ENCODE measurements at regions not wholly inside any gene's neighbourhood (a gene's known extent, or its start where the extent isn't known, plus 50 kb on each side); places are given as distances from the start of the nearest gene placed in this dataset.

GRCh38 chr5:96080557-96080956, 118.9 kb upstream of the ELL2 start:
- H3K79me1 ChIP-seq (ENCODE audit: low read depth, low read length) = no peaks in the 10 kb centered on the region
- H4K5ac ChIP-seq (ENCODE audit: insufficient read length, low read depth, low read length) = no peak overlapping the region
- no peaks in the 10 kb centered on the region for H3K36me3 ChIP-seq (ENCODE audit: control insufficient read depth in 2 of 4, insufficient read depth in 4 of 4, low read length in 3 of 4)
- TF ChIP-seq BACH1 (IDR thresholded peaks at IDR 0.05; ENCODE audit: low read length) (no peak), YY1 (IDR thresholded peaks at IDR 0.05; ENCODE audit: low read depth, low read length) (no peak), JUND (IDR thresholded peaks at IDR 0.05; ENCODE audit: low read length) (no peak), SP4 (IDR thresholded peaks at IDR 0.05; ENCODE audit: low read length) (no peak), USF2 (IDR thresholded peaks at IDR 0.05; ENCODE audit: low read length) (no peak), POLR2A (IDR thresholded peaks at IDR 0.05; ENCODE audit: control extremely low read depth in 1 of 2, low read depth in 2 of 2, low read length in 2 of 2) (no peak), JUN (IDR thresholded peaks at IDR 0.05; ENCODE audit: low read depth, low read length) (no peak), HDAC6 (IDR thresholded peaks at IDR 0.05; ENCODE audit: low read depth, low read length) (no peak), RAD21 (IDR thresholded peaks at IDR 0.05 in 1 of 2, conservative IDR thresholded peaks at IDR 0.05 in 1 of 2; ENCODE audit: low read depth in 2 of 2, low read length in 2 of 2) (no peak), TEAD4 (IDR thresholded peaks at IDR 0.05; ENCODE audit: low read depth, low read length) (no peak), SIRT6 (IDR thresholded peaks at IDR 0.05; ENCODE audit: low read length) (no peak), NRF1 (IDR thresholded peaks at IDR 0.05; ENCODE audit: low read depth, low read length) (no peak), SIN3A (conservative IDR thresholded peaks at IDR 0.05 in 1 of 2, IDR thresholded peaks at IDR 0.05 in 1 of 2; ENCODE audit: low read depth in 1 of 2, low read length in 2 of 2) (no peak)
- POLR2A ChIA-PET (ENCODE audit: partially characterized antibody) = no interaction called here
- no peaks in the 10 kb centered on the region for H3K23me2 ChIP-seq (ENCODE audit: low read depth, low read length)
- no peak overlapping the region for H4K8ac ChIP-seq (ENCODE audit: extremely low read depth, insufficient read depth, low read length)
- no peak overlapping the region for H3K14ac ChIP-seq (ENCODE audit: insufficient read length)
- H3K4me1 ChIP-seq (replicated peaks in 1 of 4; ENCODE audit: control insufficient read depth in 3 of 4, insufficient read depth in 4 of 4, low read length in 3 of 4) = peaks cover 0 to 11% (median 10%) of the 10 kb centered on the region in 4 experiments; a peak in 4 of 7 replicates
- H3K9me3 ChIP-seq (ENCODE audit: insufficient read depth in 2 of 2, low read depth in 1 of 2, low read length in 1 of 2) = no peaks in the 10 kb centered on the region
- H2BK5ac ChIP-seq (ENCODE audit: low read depth, low read length) = no peak overlapping the region
- H2AFZ ChIP-seq (ENCODE audit: low read length) = no peak overlapping the region
- H2BK15ac ChIP-seq (ENCODE audit: low read length) = no peak overlapping the region
- no peak overlapping the region for H3K4me2 ChIP-seq (ENCODE audit: insufficient read depth in 1 of 2, low read depth in 2 of 2, low read length in 2 of 2)
- H3K18ac ChIP-seq (ENCODE audit: extremely low read depth, low read length) = no peak overlapping the region
- H4K20me1 ChIP-seq (replicated peaks in 1 of 2; ENCODE audit: control insufficient read depth in 1 of 2, insufficient read depth in 2 of 2, low read length in 2 of 2) = no peaks in the 10 kb centered on the region
- H3K23ac ChIP-seq (ENCODE audit: insufficient read length) = no peak overlapping the region
- no peak overlapping the region for H2AK5ac ChIP-seq (ENCODE audit: low read depth, low read length)
- DNase-seq (ENCODE audit: low read depth in 1 of 2, low spot score in 2 of 2) = no peak
- H3K27ac ChIP-seq (ENCODE audit: low read depth, low read length) = no peak overlapping the region
- H3K4ac ChIP-seq (replicated peaks; ENCODE audit: insufficient read length, low read depth, low read length) = no peak overlapping the region
- no peaks in the 10 kb centered on the region for H3K27me3 ChIP-seq (replicated peaks in 1 of 4; ENCODE audit: control insufficient read depth in 3 of 4, extremely low read depth in 1 of 4, insufficient read depth in 3 of 4, low read length in 3 of 4)
- H3K4me3 ChIP-seq (ENCODE audit: extremely low read depth in 1 of 4, insufficient read depth in 2 of 4, low read depth in 3 of 4, low read length in 4 of 4) = no peak overlapping the region
- no peak overlapping the region for H3K56ac ChIP-seq (replicated peaks; ENCODE audit: insufficient read length, low read depth, low read length)
- H3K79me2 ChIP-seq (ENCODE audit: control insufficient read depth in 1 of 2, insufficient read depth in 2 of 2, low read length in 2 of 2) = no peaks in the 10 kb centered on the region
- FAIRE-seq = no peak
- H2BK120ac ChIP-seq (replicated peaks; ENCODE audit: low read depth, low read length) = no peak overlapping the region
- no peak overlapping the region for H3K9ac ChIP-seq (replicated peaks in 1 of 4; ENCODE audit: extremely low read depth in 1 of 4, low read depth in 3 of 4, low read length in 3 of 4)
- CTCF ChIA-PET (ENCODE audit: partially characterized antibody) = interaction anchor here (0.5 to 1.7 kb wide), 5 partner anchors 94 to 521 kb away, joined by 3 to 5 read pairs (median 3); no protein-coding TSS in a partner anchor
- H2BK20ac ChIP-seq (ENCODE audit: low read length) = no peak overlapping the region
- H2BK12ac ChIP-seq (ENCODE audit: low read depth, low read length) = no peak overlapping the region
- H4K91ac ChIP-seq (replicated peaks; ENCODE audit: insufficient read length, low read length) = no peak overlapping the region

All from H1 (cell line).